ENCODE measurements at regions not wholly inside any gene's neighbourhood (a gene's known extent, or its start where the extent isn't known, plus 50 kb on each side); places are given as distances from the start of the nearest gene placed in this dataset.
"Not testable (repeated sequence)": the region's sequence is repeated elsewhere in the genome, so short reads cannot be mapped to it uniquely, and the experiment has no call there.

GRCh38 chr7:52592698-52593097 is 442.7 kb upstream of the POM121L12 start:
- DNase-seq (ENCODE audit: low read depth, low spot score) = no peak

DNA sequence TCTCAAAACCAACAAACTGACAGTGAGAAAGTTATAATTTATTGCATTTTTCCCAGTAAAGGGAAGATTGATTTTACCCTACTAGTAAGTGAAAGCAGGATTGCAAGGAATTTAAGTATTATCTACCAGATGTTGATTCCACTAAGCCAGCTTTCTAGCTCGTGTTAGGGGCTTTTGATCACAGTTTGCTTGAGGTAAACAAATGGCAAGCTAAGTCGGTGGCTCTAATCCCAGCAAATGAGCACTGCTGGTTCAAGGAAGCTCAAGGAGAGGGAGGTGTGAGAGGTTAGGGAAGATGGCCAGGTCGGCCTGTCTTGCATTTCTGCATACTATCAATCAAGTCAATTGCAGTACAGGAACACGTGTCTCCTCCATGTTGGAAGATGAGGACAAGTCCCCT is 448.7 kb upstream of the POM121L12 start:
- DNase-seq (ENCODE audit: low read depth, low spot score) = no peak

DNA sequence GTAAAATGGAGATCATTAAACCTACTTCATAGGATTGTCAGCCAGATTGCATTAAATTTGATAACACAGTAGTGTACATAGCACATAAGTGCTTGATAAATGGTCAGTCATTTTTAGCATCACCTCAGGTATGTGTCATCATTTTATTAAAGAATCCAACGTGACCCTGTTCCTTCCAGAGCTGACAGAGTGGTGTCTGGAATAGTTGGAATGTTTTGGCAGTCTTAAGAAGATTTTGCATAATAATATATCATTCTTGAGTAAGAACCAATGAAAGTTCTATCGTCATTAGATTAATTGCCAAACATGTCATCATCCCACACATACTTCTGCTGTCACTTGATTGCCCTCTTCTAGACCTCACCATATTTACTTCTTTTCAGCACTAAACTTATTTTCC is 451.4 kb upstream of the POM121L12 start:
- DNase-seq (ENCODE audit: low read depth, low spot score) = no peak

DNA sequence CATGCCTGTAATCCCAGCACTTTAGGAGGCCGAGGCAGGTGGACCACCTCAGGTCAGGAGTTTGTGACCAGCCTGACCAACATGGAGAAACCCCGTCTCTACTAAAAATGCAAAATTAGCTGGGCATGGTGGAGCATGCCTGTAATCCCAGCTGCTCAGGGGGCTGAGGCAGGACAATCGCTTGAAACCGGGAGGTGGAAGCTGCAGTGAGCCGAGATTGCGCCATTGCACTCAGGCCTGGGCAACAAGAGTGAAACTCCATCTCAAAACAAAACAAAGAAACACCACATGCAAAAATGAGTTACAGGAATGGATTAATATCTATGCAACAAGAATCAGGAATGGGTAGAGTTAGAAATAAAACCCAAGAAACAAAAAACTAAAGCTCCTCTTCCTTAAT is 462.3 kb upstream of the POM121L12 start:
- not testable (repeated sequence) for DNase-seq (ENCODE audit: low read depth, low spot score)

GRCh38 chr7:52571026-52571425 is 464.4 kb upstream of the POM121L12 start:
- no peak for DNase-seq (ENCODE audit: low read depth, low spot score)

DNA sequence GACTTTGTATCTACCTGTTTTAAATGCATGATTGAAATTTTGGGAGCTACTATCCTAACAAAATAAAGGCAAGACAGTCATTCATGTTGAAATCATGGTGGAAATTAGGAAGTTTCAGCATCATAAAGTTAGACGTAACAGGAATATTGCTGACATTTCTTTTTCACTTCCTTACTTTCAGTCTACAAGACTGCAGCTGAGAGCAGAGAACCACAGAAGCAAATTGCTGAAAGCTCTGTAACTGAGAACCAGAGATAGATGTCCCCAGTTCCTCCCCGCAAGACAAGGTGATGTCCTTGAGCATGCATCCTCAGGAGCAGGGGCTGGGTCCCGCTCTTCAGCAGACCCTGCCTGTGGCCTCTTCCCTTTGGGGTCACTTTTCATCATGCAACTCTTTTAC is 466.3 kb upstream of the POM121L12 start:
- no peak for DNase-seq (ENCODE audit: low read depth, low spot score)

DNA sequence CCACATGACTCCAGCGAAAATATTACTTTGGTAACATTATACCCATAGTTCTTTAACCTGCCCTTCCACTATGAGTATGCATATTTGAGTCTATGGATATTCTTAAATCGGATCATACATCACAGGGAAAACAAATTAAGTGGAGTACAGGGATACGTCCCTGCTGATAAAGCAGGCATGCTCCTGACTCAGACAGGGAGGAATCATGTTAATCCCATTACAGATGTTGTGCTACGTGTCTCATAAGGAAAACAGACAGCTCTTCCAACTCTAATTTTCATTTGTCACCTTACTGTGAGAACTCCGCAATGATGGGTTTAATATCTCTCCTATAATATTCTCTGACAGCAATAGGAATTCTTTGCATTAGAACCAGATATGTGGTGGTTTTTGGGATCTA is 469.5 kb upstream of the POM121L12 start:
- no peak for DNase-seq (ENCODE audit: low read depth, low spot score)

- DNase-seq (ENCODE audit: low read depth, low spot score) = no peak
Measured at GRCh38 chr7:52555805-52556204, 479.6 kb upstream of the POM121L12 start.

DNA sequence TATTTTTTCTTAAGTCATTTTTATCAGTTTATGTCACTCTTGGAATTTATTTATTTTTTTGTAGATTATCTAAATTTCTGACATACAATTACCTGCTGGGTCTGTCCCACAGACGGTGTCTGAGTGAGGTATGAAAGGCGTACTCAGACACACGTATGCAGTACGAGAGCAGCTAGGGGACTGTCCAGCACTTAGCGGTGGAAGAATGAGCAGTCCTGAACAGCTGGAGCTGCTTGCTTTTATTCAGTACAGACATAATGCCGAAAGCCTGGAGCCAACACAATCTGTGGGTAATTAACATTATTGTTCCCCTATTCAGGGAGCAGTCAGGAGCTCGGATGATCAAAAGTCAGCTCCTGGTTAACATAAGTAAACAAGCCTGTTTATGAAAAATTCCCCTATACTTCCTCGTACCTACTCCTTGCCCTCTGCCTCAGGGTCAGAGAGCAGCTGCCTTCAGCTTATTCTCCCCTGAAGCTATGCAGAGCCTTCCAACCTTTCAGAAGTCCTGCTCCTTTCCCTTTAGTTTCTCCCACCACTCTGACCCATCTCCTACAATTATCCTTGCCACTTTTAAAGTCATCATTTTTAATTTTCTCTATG is 488.0 kb upstream of the POM121L12 start:
- no peak for DNase-seq (ENCODE audit: low read depth, low spot score)

DNA sequence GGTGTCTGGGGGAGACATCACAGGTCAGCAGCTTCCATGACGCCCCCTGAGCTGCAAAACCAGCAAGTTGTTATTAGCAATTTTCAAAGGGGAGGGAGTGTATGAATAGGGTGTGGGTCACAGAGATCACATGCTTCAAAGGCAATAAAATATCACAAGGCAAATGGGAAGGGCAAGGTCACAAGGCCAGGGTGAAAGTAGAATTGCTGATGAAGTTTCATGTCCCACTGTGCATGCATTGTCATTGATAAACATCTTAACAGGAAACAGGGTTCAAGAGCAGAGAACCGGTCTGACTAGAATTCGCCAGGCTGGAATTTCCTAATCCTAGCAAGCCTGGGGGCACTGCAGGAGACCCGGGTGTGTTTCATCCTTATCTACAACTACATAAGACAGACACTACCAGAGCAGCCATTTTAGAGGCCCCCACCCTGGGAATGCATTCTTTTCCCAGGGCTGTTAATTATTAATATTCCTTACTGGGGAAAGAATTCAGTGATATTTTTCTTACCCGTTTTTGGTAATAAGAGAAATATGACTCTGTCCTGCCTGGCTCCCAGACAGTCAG is 494.2 kb upstream of the POM121L12 start:
- DNase-seq (ENCODE audit: low read depth, low spot score) = not testable (repeated sequence)

DNA sequence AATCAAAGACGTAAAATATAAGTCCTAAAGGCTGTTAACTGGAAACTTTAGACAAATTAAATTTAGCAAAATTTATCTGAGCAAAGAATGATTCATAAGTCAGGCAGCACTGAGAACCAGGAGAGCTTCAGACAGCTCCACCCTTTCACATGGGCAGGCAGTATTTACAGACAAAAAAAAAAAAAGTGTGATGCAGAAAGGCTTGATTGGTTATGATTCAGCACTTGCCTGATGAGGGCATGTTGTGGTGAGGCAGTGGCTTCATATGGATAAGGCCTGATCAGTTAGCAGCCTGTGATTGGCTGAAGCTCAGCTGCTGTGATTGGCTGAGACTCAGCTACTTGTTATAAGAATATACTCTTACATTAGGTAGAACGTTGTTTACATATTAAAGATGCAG is 495.4 kb upstream of the POM121L12 start:
- no peak for DNase-seq (ENCODE audit: low read depth, low spot score)

DNA sequence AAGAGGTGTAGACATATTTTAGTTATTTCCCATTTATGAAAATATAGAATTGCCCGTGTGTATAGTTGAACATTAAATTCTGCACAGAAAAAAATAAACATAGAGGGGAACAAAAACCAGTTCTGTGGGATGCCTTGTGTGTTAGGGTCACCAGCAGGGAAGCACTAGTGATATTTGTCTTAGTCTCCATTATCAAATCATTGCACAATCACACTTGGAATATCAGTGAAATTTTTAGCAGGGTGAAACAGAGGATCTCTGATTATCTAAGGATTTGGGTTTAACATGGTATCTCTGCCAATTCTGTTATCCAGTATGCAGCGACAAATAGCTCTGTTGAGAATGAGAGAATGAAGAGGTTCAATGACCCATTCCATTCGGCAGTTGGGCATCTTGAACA is 496.0 kb upstream of the POM121L12 start:
- no peak for DNase-seq (ENCODE audit: low read depth, low spot score)

GRCh38 chr7:52537051-52537450 is 498.4 kb upstream of the POM121L12 start:
- DNase-seq (ENCODE audit: low read depth, low spot score) = no peak

DNA sequence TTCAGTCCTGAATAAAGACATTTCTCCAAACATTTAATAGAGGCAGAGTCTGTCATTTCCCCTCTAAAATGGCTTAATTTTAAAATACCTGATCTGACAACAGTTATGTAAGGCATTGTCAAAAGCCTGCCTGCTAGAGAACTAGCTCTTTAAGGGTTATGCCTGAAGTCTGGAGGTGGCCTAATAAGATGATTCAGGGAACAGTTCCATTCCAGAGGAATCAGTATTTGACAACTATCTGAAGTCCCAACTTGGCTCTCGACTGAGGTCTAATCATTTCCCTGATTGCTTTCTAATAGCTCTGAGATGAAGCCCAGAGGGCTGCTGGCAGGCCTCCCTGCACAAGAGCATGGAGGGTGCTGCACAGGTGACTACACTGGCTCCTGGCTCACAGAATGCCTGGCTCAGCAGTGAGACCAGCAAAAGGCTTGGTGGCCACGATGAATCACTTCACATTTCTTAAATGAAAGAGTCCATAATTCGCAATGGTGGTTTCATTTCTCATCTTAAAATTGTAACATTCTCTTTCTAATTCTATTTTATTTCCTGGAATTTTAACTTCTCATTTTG is 509.6 kb upstream of the POM121L12 start:
- DNase-seq (ENCODE audit: low read depth, low spot score) = no peak

- DNase-seq (ENCODE audit: low read depth, low spot score) = no peak
Measured at GRCh38 chr7:52518869-52519268, 516.6 kb upstream of the POM121L12 start.

- DNase-seq (ENCODE audit: low read depth, low spot score) = no peak
Measured at GRCh38 chr7:52512656-52513055, 522.8 kb upstream of the POM121L12 start.

DNA sequence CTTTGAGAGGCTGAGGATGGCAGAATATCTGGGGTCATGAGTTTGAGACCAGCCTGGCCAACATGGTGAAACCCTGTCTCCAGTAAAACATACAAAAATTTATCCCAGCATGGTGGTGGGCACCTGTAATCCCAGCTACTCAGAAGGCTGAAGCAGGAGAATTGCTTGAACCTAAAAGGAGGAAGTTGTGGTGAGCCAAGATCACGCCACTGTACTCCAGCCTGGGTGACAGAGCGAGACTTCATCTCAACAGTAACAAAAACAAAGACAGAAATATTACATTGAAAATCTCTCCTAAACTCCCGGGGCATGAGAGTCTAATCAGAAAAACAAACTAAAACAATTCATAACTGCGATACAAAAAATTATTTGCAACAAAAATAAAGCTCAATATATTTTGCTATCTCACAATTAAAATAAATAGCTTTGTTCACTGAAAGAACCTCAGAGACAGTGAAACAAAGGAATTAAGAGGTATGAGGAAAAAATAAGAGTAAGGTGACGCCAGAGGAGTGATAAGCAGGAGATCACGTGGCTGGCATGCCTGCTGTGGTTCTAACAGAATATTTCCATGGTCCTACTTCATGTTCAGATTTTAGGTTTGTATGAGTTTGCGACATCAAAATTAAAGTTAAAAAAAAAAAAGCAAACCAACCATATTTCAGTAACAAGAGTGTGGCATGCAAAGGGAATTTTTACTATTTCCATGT is 527.7 kb upstream of the POM121L12 start:
- no peak for DNase-seq (ENCODE audit: low read depth, low spot score)

GRCh38 chr7:52506325-52506724 is 529.1 kb upstream of the POM121L12 start:
- DNase-seq (ENCODE audit: low read depth, low spot score) = no peak

DNA sequence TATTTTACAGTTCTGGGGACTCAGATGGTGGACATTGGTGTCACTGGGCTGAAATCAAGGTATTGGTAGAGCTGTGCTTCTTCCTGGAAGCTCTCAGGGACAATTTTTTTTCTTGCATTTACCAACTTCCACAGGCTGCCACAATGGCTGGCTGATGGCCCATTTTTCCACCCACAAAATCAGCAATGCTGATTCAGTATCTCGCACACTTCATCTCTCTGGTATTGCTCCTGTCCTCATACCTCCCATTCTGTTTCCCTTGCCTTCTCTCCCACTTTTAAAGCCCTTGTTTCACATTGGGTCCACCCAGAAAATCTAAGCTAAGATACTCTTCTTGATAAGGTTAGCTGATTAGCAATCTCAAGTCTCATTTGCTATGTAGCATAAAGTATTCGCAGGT is 530.9 kb upstream of the POM121L12 start:
- DNase-seq (ENCODE audit: low read depth, low spot score) = no peak

DNA sequence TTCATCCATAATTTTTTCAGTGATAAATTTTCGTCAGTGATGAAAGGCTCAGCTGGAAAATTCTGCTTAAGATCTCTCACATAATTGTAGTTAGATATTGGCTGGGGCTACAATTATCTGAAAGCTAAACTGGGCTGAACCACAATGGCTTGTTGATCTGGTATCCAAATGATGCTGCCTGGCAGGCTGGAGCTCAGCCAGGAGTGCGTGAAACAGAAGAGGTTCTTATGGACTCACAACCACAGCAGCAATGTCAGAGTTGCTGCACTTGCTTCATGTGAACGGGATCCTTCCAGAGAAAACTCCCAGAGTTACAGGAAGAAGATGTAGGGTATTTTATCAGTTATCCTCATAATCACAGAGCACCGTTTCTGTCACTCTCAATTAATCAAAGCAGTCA is 533.2 kb upstream of the POM121L12 start:
- no peak for DNase-seq (ENCODE audit: low read depth, low spot score)

DNA sequence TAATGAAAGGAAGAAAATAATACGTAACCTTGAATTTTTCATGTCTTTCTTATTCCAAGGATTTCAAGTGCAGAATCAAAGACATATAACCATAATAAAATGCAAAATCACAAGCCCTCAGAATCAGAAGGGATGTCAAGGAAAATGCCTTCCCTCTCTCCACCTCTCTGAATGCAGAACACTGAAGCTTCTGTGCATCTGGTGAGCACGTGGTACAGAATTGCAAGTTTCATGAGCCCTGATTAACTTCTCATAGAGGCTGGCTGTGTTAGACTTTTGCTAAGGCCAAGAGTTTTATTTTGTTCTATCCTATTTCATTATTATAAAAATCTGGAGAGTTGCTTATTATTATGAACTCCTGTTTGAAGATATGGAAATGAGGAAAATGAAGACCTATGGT is 533.7 kb upstream of the POM121L12 start:
- DNase-seq (ENCODE audit: low read depth, low spot score) = no peak

- no peak for DNase-seq (ENCODE audit: low read depth, low spot score)
Measured at GRCh38 chr7:52500841-52501240, 534.6 kb upstream of the POM121L12 start.

DNA sequence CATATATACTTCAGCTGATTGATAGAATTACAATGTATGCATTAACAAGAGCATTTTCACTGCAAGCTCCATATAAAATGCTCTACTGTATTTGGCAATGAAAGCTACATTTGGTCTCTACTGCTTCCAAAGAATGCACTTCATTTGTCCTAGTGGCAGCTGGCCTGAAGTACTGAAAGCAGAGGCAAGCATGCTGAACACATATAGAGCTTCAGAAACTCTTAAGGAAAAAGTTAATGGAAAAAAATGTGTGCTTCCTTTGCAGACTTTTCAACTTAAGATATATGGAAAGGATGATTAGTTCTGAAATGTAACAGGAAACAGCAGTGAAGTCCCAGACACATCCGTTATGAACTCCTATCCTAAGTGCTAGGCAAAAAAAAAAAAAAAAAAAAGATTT is 537.1 kb upstream of the POM121L12 start:
- DNase-seq (ENCODE audit: low read depth, low spot score) = no peak
